Testis (tissue), 2 donors: ENCODE measurements at regions not wholly inside any gene's neighbourhood (a gene's known extent, or its start where the extent isn't known, plus 50 kb on each side); places are given as distances from the start of the nearest gene placed in this dataset.

Experiments
- DNase-seq: peaks from one replicate; pipeline ENCODE4 v3.0.0-alpha.2; 2019
- H3K27ac ChIP-seq, 2 donors: fragments of 200-600 bp; sonication (generic); one replicate each; pipeline ENCODE4 v1.5.1; 2019
- H3K27me3 ChIP-seq: fragments of 200-600 bp; sonication (generic); one replicate; pipeline ENCODE4 v1.5.1; 2019
- H3K36me3 ChIP-seq: fragments of 200-600 bp; sonication (generic); one replicate; pipeline ENCODE4 v1.5.1; 2017; ENCODE audit warnings: low read depth; ENCODE audit errors: missing control alignments
- H3K4me1 ChIP-seq: fragments of 200-600 bp; sonication (generic); one replicate; pipeline ENCODE4 v1.5.1; 2019
- H3K4me3 ChIP-seq, 2 donors: fragments of 200-600 bp; sonication (generic); one replicate each; pipeline ENCODE4 v1.5.1; 2017 to 2019
- H3K9me3 ChIP-seq: fragments of 200-600 bp; sonication (generic); one replicate; pipeline ENCODE4 v1.5.1; 2017
- POLR2A ChIP-seq: fragments of 450-650 bp; IDR thresholded peaks from one replicate; pipeline ENCODE4 v1.6.1; 2017; ENCODE audit warnings: antibody characterized with exemption, mild to moderate bottlenecking, moderate library complexity
- whole genome bisulfite sequencing, 2 donors: methylation state at CpG; one replicate each; pipeline ENCODE4 v1.1.5; 2018; 5-methylcytosine and 5-hydroxymethylcytosine counted together
- intact Hi-C: fragments of 100-400 bp; cut with DNase I; formaldehyde crosslinking; loops from one replicate; pipeline ENCODE4 v1.15.1; 2023; ENCODE audit warnings: low total_unique reads
- TF ChIP-seq, protein P1 (sequence below), 3 experiments: fragments of 450-650 bp in 2 of 3; fragments of 200-600 bp in 1 of 3; sonication (generic) in 1 of 3; IDR thresholded peaks; one replicate each; pipeline ENCODE4 v1.5.1; 2016 to 2019; ENCODE audit warnings: antibody characterized with exemption in 3 of 3, mild to moderate bottlenecking in 2 of 3, moderate library complexity in 1 of 3

DNA sequence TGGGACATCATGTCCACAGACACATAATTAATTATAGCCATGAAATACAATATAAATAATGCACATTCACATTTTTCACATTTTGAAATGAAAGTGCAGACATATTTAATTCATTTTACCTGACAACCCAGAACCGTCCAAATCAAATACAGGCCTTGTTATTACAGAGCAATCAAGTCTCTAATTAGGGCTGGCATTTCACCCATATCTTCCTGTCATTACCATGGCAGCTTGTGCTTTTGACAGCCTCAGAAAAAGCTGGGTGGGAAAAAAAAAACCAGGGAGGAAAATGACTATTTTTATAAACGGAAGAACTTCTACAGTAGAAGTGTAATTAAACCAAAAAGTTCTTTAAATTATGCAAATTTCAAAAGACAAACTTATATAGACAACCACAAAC lies 436.4 kb downstream of the FBXO15 start:
- intact Hi-C loops = no loop called here
- Histone ChIP-seq H3K4me1 (no peaks in the 10 kb centered on the region), H3K4me3 (no peak overlapping the region), H3K9me3 (no peaks in the 10 kb centered on the region), H3K27ac (no peak overlapping the region), H3K27me3 (no peaks in the 10 kb centered on the region), H3K36me3 (no peaks in the 10 kb centered on the region)
- 55 to 73% methylated on average over 2 of the region's 2 CpGs for WGBS, 2 donors
- TF ChIP-seq, protein P1, sequence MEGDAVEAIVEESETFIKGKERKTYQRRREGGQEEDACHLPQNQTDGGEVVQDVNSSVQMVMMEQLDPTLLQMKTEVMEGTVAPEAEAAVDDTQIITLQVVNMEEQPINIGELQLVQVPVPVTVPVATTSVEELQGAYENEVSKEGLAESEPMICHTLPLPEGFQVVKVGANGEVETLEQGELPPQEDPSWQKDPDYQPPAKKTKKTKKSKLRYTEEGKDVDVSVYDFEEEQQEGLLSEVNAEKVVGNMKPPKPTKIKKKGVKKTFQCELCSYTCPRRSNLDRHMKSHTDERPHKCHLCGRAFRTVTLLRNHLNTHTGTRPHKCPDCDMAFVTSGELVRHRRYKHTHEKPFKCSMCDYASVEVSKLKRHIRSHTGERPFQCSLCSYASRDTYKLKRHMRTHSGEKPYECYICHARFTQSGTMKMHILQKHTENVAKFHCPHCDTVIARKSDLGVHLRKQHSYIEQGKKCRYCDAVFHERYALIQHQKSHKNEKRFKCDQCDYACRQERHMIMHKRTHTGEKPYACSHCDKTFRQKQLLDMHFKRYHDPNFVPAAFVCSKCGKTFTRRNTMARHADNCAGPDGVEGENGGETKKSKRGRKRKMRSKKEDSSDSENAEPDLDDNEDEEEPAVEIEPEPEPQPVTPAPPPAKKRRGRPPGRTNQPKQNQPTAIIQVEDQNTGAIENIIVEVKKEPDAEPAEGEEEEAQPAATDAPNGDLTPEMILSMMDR (IDR thresholded peaks at IDR 0.05) = no peak
- no peak for TF ChIP-seq POLR2A
- DNase-seq = no peak

DNA sequence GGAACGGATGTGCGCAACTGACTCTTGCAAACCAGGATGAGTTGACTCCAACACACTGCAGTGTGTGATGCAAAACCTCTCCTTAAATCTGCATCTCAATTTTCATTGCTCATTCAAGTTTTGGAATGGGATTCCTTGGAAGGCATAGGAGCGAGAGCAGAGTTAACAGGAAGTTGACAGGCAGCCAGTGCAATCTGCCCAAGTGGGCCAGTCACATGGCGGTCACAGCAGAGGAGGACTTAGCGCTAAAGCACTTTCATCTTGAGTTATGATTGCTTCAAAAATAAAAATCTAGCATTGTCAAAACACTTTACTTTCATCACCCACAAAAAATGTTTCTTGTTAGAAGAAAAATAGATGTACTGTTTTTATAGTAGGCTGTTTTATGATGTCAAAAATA lies 439.0 kb downstream of the FBXO15 start:
- intact Hi-C loops = no loop called here
- WGBS, 2 donors = 94 to 95% methylated on average over 5 of the region's 5 CpGs
- H3K36me3 ChIP-seq = no peaks in the 10 kb centered on the region
- H3K9me3 ChIP-seq = no peaks in the 10 kb centered on the region
- TF ChIP-seq POLR2A = no peak
- TF ChIP-seq, protein P1 (IDR thresholded peaks at IDR 0.05) = no peak
- no peaks in the 10 kb centered on the region for H3K27me3 ChIP-seq
- no peak overlapping the region for H3K27ac ChIP-seq
- no peak for DNase-seq
- H3K4me3 ChIP-seq = no peak overlapping the region
- no peaks in the 10 kb centered on the region for H3K4me1 ChIP-seq

DNA sequence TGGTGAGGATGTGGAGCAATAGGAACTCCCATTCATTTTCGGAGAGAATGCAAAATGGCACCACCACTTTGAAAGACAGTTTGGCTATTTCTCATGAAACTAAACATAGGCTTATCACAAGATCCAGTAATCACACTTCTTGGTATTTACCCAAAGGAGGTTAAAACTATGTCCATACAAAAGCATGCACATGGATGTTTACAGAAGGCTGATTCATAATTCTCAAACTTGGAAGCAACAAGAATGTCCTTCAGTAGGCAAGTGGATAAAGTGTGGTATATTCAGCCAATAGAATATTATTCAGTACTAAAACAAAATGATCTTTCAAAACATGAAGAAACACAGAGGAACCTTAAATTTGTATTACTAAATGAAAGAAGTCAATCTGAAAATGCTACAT lies 440.6 kb downstream of the FBXO15 start:
- H3K36me3 ChIP-seq = no peaks in the 10 kb centered on the region
- no peaks in the 10 kb centered on the region for H3K4me1 ChIP-seq
- WGBS, 2 donors = 91 to 93% methylated on average over 1 of the region's 1 CpG
- H3K9me3 ChIP-seq = no peaks in the 10 kb centered on the region
- TF ChIP-seq, protein P1 (IDR thresholded peaks at IDR 0.05) = no peak
- no peak for TF ChIP-seq POLR2A
- H3K27ac ChIP-seq = no peak overlapping the region
- intact Hi-C loops = no loop called here
- no peaks in the 10 kb centered on the region for H3K27me3 ChIP-seq
- DNase-seq = no peak
- no peak overlapping the region for H3K4me3 ChIP-seq

DNA sequence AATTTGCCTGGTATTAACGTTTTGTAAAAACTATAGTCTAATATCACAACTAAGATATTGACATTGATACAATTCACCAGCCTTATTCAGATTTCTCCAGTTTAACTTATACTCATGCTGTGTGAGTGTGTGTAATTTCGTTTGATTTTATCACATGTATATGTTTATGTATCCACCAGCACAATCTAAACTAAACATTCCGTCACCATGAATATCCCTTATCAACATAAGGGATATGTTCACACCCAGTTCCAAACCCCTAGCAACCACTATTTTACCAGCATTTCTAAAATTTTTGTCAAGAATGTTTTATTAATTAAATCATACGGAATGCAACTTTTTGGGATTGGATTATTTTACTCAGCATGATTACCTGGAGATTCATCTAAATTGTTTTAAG lies 450.3 kb downstream of the FBXO15 start:
- no peak overlapping the region for H3K4me3 ChIP-seq
- H3K27me3 ChIP-seq = no peaks in the 10 kb centered on the region
- H3K9me3 ChIP-seq = no peaks in the 10 kb centered on the region
- TF ChIP-seq POLR2A = no peak
- TF ChIP-seq, protein P1 (IDR thresholded peaks at IDR 0.05) = no peak
- H3K36me3 ChIP-seq = no peaks in the 10 kb centered on the region
- H3K4me1 ChIP-seq = no peaks in the 10 kb centered on the region
- intact Hi-C loops = no loop called here
- DNase-seq = no peak
- 79% methylated on average over 4 of the region's 4 CpGs for WGBS, 2 donors
- H3K27ac ChIP-seq = no peak overlapping the region

DNA sequence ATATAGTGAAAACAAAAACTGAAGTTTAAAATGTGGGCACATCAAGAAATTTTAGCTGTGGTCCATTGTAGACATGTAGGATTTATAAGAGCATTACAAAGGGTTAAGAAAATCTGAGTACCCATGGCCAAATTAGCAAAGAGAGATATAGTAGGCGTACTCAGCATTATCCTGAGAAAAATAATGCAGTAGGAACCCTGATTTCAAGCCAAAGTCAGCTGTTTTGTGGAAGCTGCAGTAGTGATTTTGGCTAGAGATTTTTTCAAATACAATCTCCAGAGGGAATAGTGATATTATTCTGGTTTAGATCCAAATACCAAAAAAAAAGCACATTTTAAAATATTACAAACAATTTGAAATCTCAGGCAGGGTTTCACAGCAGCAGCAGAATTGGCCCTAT lies 450.9 kb downstream of the FBXO15 start:
- Histone ChIP-seq H3K4me3 (no peak overlapping the region), H3K27me3 (no peaks in the 10 kb centered on the region), H3K4me1 (no peaks in the 10 kb centered on the region), H3K27ac (no peak overlapping the region), H3K36me3 (no peaks in the 10 kb centered on the region), H3K9me3 (no peaks in the 10 kb centered on the region)
- DNase-seq = no peak
- intact Hi-C loops = no loop called here
- TF ChIP-seq POLR2A = no peak
- TF ChIP-seq, protein P1 (IDR thresholded peaks at IDR 0.05) = no peak
- WGBS, 2 donors = 39 to 47% methylated on average over 1 of the region's 1 CpG
